ENCODE measurements at regions not wholly inside any gene's neighbourhood (a gene's known extent, or its start where the extent isn't known, plus 50 kb on each side); places are given as distances from the start of the nearest gene placed in this dataset.

- TF ChIP-seq, protein P1, sequence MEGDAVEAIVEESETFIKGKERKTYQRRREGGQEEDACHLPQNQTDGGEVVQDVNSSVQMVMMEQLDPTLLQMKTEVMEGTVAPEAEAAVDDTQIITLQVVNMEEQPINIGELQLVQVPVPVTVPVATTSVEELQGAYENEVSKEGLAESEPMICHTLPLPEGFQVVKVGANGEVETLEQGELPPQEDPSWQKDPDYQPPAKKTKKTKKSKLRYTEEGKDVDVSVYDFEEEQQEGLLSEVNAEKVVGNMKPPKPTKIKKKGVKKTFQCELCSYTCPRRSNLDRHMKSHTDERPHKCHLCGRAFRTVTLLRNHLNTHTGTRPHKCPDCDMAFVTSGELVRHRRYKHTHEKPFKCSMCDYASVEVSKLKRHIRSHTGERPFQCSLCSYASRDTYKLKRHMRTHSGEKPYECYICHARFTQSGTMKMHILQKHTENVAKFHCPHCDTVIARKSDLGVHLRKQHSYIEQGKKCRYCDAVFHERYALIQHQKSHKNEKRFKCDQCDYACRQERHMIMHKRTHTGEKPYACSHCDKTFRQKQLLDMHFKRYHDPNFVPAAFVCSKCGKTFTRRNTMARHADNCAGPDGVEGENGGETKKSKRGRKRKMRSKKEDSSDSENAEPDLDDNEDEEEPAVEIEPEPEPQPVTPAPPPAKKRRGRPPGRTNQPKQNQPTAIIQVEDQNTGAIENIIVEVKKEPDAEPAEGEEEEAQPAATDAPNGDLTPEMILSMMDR (IDR thresholded peaks at IDR 0.05): no peak
- no peak for TF ChIP-seq POLR2A (IDR thresholded peaks at IDR 0.05)
These were observed 404.2 kb downstream of the PLPP3 start for GRCh38 chr1:56175211-56175610.
